ENCODE measurements at regions not wholly inside any gene's neighbourhood (a gene's known extent, or its start where the extent isn't known, plus 50 kb on each side); places are given as distances from the start of the nearest gene placed in this dataset.
A peak's percentile ranks its signal among the peaks of the same experiment; 100 is the strongest.

DNA sequence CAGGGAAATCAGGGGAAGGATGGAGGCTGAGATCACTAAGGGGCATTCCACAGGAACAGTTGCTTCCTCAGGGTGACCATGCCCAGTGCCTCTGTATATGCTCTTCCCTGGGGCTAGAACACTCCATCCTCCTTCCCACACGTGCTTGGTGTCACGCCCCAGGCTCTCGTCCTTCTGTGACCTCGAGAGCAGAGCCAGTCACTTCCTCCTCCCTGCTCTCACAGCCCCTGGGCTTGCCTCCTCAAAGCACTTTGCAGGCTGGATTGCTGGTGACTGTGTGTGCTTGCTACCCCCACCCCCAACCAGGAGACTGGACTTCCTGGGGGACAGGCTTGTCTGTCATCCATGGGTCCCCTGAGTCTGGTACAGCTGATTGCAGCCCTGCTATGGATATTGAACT, 56.5 kb upstream of the AMPD3 start:
- no peak overlapping the region for H2BK120ac ChIP-seq (replicated peaks; ENCODE audit: low read depth, low read length)
- H3K27me3 ChIP-seq (replicated peaks in 1 of 4; ENCODE audit: control insufficient read depth in 3 of 4, extremely low read depth in 1 of 4, insufficient read depth in 3 of 4, low read length in 3 of 4): no peaks in the 10 kb centered on the region; a peak in 1 of 7 replicates
- no peaks in the 10 kb centered on the region for H4K20me1 ChIP-seq (replicated peaks in 1 of 2; ENCODE audit: control insufficient read depth in 1 of 2, insufficient read depth in 2 of 2, low read length in 2 of 2)
- no peak overlapping the region for H3K27ac ChIP-seq (ENCODE audit: low read depth, low read length)
- H3K79me2 ChIP-seq (ENCODE audit: control insufficient read depth in 1 of 2, insufficient read depth in 2 of 2, low read length in 2 of 2): no peaks in the 10 kb centered on the region
- H3K4me3 ChIP-seq (ENCODE audit: extremely low read depth in 1 of 4, insufficient read depth in 2 of 4, low read depth in 3 of 4, low read length in 4 of 4): no peak overlapping the region
- H3K36me3 ChIP-seq (ENCODE audit: control insufficient read depth in 2 of 4, insufficient read depth in 4 of 4, low read length in 3 of 4): no peaks in the 10 kb centered on the region
- H2BK20ac ChIP-seq (ENCODE audit: low read length): no peak overlapping the region
- H3K18ac ChIP-seq (ENCODE audit: extremely low read depth, low read length): no peak overlapping the region
- no peak overlapping the region for H3K4ac ChIP-seq (replicated peaks; ENCODE audit: insufficient read length, low read depth, low read length)
- CTCF ChIA-PET (ENCODE audit: partially characterized antibody): interaction anchor here (1.0 kb wide), 1 partner anchor 8 kb away, joined by 4 read pairs; no protein-coding TSS in a partner anchor
- POLR2A ChIA-PET (ENCODE audit: partially characterized antibody): no interaction called here
- H4K8ac ChIP-seq (ENCODE audit: extremely low read depth, insufficient read depth, low read length): no peak overlapping the region
- no peak overlapping the region for H4K5ac ChIP-seq (ENCODE audit: insufficient read length, low read depth, low read length)
- H3K79me1 ChIP-seq (ENCODE audit: low read depth, low read length): no peaks in the 10 kb centered on the region
- DNase-seq (ENCODE audit: low read depth in 1 of 2, low spot score in 2 of 2): peak in 1 of 2 experiments; percentile 38
- 92% methylated on average over 4 of the region's 4 CpGs; no CpG with 5 or more reads in 1 of the 2 experiments for WGBS, 2 experiments (ENCODE audit: extremely low coverage in 1 of 2, insufficient coverage in 1 of 2, insufficient read length in 1 of 2, insufficient replicate concordance in 2 of 2, low coverage in 1 of 2, low lambda C conversion rate in 2 of 2, missing lambda C conversion rate in 1 of 2)
- no peak overlapping the region for H2BK12ac ChIP-seq (ENCODE audit: low read depth, low read length)
- 0 out of 7 replicates have a peak, but pooled peaks cover 0 to 2% (median 0%) of the 10 kb centered on the region in 4 experiments for H3K4me1 ChIP-seq (replicated peaks in 1 of 4; ENCODE audit: control insufficient read depth in 3 of 4, insufficient read depth in 4 of 4, low read length in 3 of 4)
- H3K4me2 ChIP-seq (ENCODE audit: insufficient read depth in 1 of 2, low read depth in 2 of 2, low read length in 2 of 2): no peak overlapping the region
- no peak overlapping the region for H2AK5ac ChIP-seq (ENCODE audit: low read depth, low read length)
- no peaks in the 10 kb centered on the region for H3K9me3 ChIP-seq (ENCODE audit: insufficient read depth in 2 of 2, low read depth in 1 of 2, low read length in 1 of 2)
- no peak overlapping the region for H3K9ac ChIP-seq (replicated peaks in 1 of 4; ENCODE audit: extremely low read depth in 1 of 4, low read depth in 3 of 4, low read length in 3 of 4)
- H2BK15ac ChIP-seq (ENCODE audit: low read length): no peak overlapping the region
- H3K23ac ChIP-seq (ENCODE audit: insufficient read length): no peak overlapping the region
- no peak overlapping the region for H3K14ac ChIP-seq (ENCODE audit: insufficient read length)
- no peak overlapping the region for H2AFZ ChIP-seq (ENCODE audit: low read length)
- no peak overlapping the region for H4K91ac ChIP-seq (replicated peaks; ENCODE audit: insufficient read length, low read length)
- no peaks in the 10 kb centered on the region; the same call in 1 of the 2 replicates for H3K23me2 ChIP-seq (ENCODE audit: low read depth, low read length)
- H3K56ac ChIP-seq (replicated peaks; ENCODE audit: insufficient read length, low read depth, low read length): no peak overlapping the region
- no peak for FAIRE-seq
- no peak overlapping the region for H2BK5ac ChIP-seq (ENCODE audit: low read depth, low read length)
- no peak for TF ChIP-seq CBX8 (IDR thresholded peaks at IDR 0.05; ENCODE audit: borderline replicate concordance, low read depth, low read length)
- no peak for TF ChIP-seq BACH1 (IDR thresholded peaks at IDR 0.05; ENCODE audit: low read length)
